ENCODE measurements at regions not wholly inside any gene's neighbourhood (a gene's known extent, or its start where the extent isn't known, plus 50 kb on each side); places are given as distances from the start of the nearest gene placed in this dataset.

DNA sequence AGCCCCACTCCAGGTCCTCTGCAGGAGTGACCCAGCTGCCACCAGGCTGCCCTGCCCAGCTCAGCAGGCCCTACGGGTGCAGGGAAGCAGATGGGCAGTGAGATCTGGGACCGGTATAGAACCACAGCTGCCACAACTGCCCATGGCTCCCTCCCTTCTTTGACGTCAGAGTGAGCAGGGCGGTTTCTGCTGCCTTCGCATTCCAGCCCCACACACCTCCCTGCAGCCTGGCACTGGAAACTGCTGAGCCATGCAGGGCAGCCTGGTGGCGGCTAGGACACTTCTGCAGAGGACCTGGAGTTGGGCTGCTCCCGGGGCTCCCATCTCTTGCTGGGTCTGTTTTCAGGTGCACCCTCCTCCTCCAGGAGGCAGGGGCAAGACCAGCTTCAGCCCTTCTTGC is 101.6 kb upstream of the CD93 start:
- H3K4me3 ChIP-seq: no peak overlapping the region
- no peaks in the 10 kb centered on the region for H3K27me3 ChIP-seq
- H3K36me3 ChIP-seq: no peaks in the 10 kb centered on the region
- TF ChIP-seq, protein P1, sequence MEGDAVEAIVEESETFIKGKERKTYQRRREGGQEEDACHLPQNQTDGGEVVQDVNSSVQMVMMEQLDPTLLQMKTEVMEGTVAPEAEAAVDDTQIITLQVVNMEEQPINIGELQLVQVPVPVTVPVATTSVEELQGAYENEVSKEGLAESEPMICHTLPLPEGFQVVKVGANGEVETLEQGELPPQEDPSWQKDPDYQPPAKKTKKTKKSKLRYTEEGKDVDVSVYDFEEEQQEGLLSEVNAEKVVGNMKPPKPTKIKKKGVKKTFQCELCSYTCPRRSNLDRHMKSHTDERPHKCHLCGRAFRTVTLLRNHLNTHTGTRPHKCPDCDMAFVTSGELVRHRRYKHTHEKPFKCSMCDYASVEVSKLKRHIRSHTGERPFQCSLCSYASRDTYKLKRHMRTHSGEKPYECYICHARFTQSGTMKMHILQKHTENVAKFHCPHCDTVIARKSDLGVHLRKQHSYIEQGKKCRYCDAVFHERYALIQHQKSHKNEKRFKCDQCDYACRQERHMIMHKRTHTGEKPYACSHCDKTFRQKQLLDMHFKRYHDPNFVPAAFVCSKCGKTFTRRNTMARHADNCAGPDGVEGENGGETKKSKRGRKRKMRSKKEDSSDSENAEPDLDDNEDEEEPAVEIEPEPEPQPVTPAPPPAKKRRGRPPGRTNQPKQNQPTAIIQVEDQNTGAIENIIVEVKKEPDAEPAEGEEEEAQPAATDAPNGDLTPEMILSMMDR (IDR thresholded peaks at IDR 0.05): no peak
- no peak for TF ChIP-seq POLR2A (IDR thresholded peaks at IDR 0.05)
- no peak for DNase-seq
- WGBS (ENCODE audit: insufficient coverage, low coverage, low lambda C conversion rate, missing lambda C conversion rate): 100% methylated on average over 1 of the region's 7 CpGs
- no peaks in the 10 kb centered on the region for H3K9me3 ChIP-seq
- no peak for ATAC-seq
- H3K27ac ChIP-seq: no peak overlapping the region
- H3K4me1 ChIP-seq: no peaks in the 10 kb centered on the region
- intact Hi-C loops (cut with DNase I): no loop called here

DNA sequence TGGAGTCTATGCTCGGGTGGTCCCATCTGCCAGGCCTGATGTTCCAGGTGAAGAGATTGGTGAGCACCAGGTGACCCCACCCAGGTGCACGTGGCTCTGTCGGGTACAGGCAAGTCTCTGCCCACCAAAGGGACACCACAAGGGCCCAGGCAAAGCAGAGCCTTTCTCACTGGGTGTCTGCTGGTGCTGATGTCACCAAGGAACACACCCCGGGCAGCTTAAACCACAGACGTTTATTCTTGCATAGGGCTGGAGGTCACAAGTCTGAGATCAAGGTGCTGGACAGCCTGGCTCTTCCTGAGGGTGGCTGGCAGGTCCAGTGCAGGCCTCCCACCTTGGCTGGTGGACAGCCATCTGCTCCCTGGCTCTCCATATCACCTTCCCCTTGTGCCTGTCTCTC is 100.7 kb upstream of the CD93 start:
- H3K9me3 ChIP-seq: no peaks in the 10 kb centered on the region
- no peaks in the 10 kb centered on the region for H3K27me3 ChIP-seq
- intact Hi-C loops (cut with DNase I): no loop called here
- H3K36me3 ChIP-seq: no peaks in the 10 kb centered on the region
- WGBS (ENCODE audit: insufficient coverage, low coverage, low lambda C conversion rate, missing lambda C conversion rate): no CpG with 5 or more reads among the region's 5 CpGs
- H3K27ac ChIP-seq: no peak overlapping the region
- peak in 1 of 4 donors; percentile 21 for ATAC-seq
- TF ChIP-seq, protein P1 (IDR thresholded peaks at IDR 0.05): no peak
- no peak for TF ChIP-seq POLR2A (IDR thresholded peaks at IDR 0.05)
- DNase-seq: no peak
- no peaks in the 10 kb centered on the region for H3K4me1 ChIP-seq
- no peak overlapping the region for H3K4me3 ChIP-seq

DNA sequence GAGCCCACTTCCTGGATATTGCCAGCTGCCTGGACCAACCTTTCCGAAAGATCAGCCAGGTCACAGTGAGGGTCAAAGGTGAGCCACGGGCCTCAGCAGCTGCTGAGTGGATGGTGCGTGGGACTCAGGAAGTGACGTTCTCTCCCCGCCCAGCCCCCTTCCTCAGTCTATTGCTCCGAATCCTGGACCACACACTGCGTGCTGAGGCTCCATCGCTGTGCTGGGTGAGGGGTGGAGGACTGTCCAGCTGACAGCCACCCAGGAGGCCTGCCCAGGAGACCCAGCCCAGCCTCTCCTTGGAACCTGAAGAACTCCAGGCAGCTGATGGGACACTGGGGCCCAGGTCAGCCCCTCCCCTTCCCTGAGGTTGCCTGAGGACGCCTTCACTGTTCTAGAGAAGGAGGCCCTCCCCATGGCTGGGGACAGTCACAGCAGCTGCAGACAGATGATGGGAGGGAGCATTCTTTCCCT is 94.4 kb upstream of the CD93 start:
- H3K9me3 ChIP-seq: no peaks in the 10 kb centered on the region
- peak overlapping the region; percentile 6 to 43 (median 29) for H3K27ac ChIP-seq
- no peak overlapping the region for H3K4me3 ChIP-seq
- no peaks in the 10 kb centered on the region for H3K36me3 ChIP-seq
- no peak for TF ChIP-seq POLR2A (IDR thresholded peaks at IDR 0.05)
- TF ChIP-seq, protein P1 (IDR thresholded peaks at IDR 0.05): no peak
- intact Hi-C loops (cut with DNase I): no loop called here
- peak; percentile 52 to 80 (median 70) for ATAC-seq
- H3K27me3 ChIP-seq: peaks cover 0 to 3% of the 10 kb centered on the region in 2 donors
- H3K4me1 ChIP-seq: no peaks in the 10 kb centered on the region
- 37% methylated on average over 4 of the region's 9 CpGs for WGBS (ENCODE audit: insufficient coverage, low coverage, low lambda C conversion rate, missing lambda C conversion rate)
- DNase-seq: peak in 1 of 3 donors; percentile 42

DNA sequence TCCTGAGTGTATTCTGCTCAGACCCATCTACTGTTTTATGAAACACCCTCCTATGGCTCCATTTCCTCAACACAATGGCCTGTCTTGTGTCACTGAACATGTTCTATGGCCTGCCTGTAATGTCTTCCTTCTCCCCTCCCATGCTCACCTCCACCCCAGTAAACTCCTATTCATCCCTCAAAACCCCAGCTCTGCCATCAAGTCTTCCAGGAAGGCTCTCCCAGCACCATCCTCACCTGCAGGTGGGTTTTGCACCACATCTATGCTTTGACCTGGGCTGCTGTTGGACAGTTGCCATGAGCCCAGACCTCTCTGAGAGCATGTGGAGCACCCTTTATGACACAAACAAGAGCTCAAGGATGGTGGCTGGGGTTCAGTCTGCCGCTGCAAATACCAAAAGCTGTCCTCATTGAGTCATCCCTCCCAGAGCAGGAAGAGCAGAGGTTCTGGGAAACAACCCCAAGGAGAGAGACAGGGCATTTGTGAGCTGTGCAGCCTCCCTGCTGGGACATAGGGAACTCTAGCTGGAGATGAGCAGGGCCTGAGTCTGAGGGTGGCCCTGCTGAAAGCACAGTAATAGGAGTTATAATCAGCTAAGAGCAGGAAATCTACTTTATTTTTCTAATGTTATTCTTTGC is 93.8 kb upstream of the CD93 start:
- no peak overlapping the region for H3K4me3 ChIP-seq
- 83% methylated on average over 1 of the region's 1 CpG for WGBS (ENCODE audit: insufficient coverage, low coverage, low lambda C conversion rate, missing lambda C conversion rate)
- DNase-seq (no peak), ATAC-seq (peak; percentile 18 to 69 (median 48))
- H3K27ac ChIP-seq: no peak overlapping the region
- H3K4me1 ChIP-seq: no peaks in the 10 kb centered on the region
- peaks cover 0 to 3% of the 10 kb centered on the region in 2 donors for H3K27me3 ChIP-seq
- no peaks in the 10 kb centered on the region for H3K36me3 ChIP-seq
- intact Hi-C loops (cut with DNase I): no loop called here
- TF ChIP-seq, protein P1 (IDR thresholded peaks at IDR 0.05): no peak
- no peak for TF ChIP-seq POLR2A (IDR thresholded peaks at IDR 0.05)
- no peaks in the 10 kb centered on the region for H3K9me3 ChIP-seq

Measured in right lobe of liver (tissue), 6 donors.